PC-3 (cell line): ENCODE measurements at regions not wholly inside any gene's neighbourhood (a gene's known extent, or its start where the extent isn't known, plus 50 kb on each side); places are given as distances from the start of the nearest gene placed in this dataset.

Experiments used
- CTCF ChIP-seq: fragments of 300-600 bp; sonication (generic); conservative IDR thresholded peaks from 2 replicates; pipeline ENCODE4 v1.5.1; 2017; ENCODE audit warnings: antibody characterized with exemption, low read depth, mild to moderate bottlenecking, low read length
- EZH2 ChIP-seq: fragments of 300-600 bp; sonication (generic); IDR thresholded peaks from one replicate; pipeline ENCODE4 v1.6.1; 2017; ENCODE audit warnings: antibody characterized with exemption, mild to moderate bottlenecking, low read length; ENCODE audit not compliant: unreplicated experiment
- EZH2phosphoT487 ChIP-seq: fragments of 300-600 bp; sonication (generic); IDR thresholded peaks from 2 replicates; pipeline ENCODE4 v1.6.1; 2018; ENCODE audit warnings: mild to moderate bottlenecking, antibody characterized with exemption, low read length, borderline replicate concordance

- TF ChIP-seq CTCF (no peak), EZH2 (no peak), EZH2phosphoT487 (no peak)
These were observed 299.2 kb downstream of the ZPLD1 start for GRCh38 chr3:102733791-102734563.
